ENCODE measurements at regions not wholly inside any gene's neighbourhood (a gene's known extent, or its start where the extent isn't known, plus 50 kb on each side); places are given as distances from the start of the nearest gene placed in this dataset.

DNA sequence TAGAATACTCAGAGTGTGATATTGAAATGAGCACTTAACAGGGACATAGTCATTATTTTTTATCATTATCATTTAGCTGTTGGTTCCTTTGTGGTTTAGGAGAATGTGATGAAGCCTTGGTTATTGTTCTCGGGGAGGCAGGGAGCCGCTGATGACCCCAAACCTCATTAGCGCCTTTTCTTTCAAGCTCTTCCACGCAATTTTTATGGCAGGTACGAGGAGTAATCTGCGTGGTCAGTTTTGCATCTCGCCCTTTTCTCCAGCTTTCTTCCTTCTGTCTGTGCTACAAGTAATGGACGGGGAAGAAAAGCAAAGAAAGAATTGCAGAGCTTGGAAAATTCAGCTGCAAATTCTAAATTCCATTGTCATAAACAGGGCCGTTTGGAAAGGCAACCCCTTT, 338.4 kb downstream of the GLRX3 start:
- no peak overlapping the region for H3K4me3 ChIP-seq (ENCODE audit: low read length)
- no peaks in the 10 kb centered on the region for H3K4me1 ChIP-seq (ENCODE audit: insufficient read depth, low read length)
- H3K27me3 ChIP-seq (ENCODE audit: insufficient read depth, low read length) = no peaks in the 10 kb centered on the region
- no peaks in the 10 kb centered on the region for H3K9me3 ChIP-seq (ENCODE audit: low read depth, low read length)

GRCh38 chr10:130477360-130477759, 341.2 kb downstream of the GLRX3 start:
- Histone ChIP-seq H3K9me3 (ENCODE audit: low read depth, low read length) (no peaks in the 10 kb centered on the region), H3K4me3 (ENCODE audit: low read length) (no peak overlapping the region), H3K4me1 (ENCODE audit: insufficient read depth, low read length) (no peaks in the 10 kb centered on the region), H3K27me3 (ENCODE audit: insufficient read depth, low read length) (no peaks in the 10 kb centered on the region)

DNA sequence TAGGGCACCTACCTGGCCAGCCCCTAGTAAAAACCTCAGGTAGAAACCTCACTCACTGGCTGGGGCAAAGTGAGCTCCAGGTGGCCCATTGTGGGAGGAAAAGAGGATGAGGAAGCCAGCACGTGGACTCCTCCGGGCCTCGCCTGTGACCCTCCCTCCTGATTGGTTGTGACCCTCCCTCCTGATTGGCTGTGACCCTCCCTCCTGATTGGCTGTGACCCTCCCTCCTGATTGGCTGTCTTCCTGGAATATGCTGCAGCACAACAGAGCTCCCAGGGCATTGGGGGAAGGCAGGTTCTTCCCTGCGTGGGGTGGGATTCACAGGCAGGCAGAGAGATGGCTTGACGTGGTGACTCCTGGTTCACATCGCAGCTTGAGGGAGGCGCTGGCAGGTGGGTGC, 343.0 kb downstream of the GLRX3 start:
- H3K4me1 ChIP-seq (ENCODE audit: insufficient read depth, low read length) = no peaks in the 10 kb centered on the region
- no peak overlapping the region for H3K4me3 ChIP-seq (ENCODE audit: low read length)
- H3K27me3 ChIP-seq (ENCODE audit: insufficient read depth, low read length) = no peaks in the 10 kb centered on the region
- no peaks in the 10 kb centered on the region for H3K9me3 ChIP-seq (ENCODE audit: low read depth, low read length)

DNA sequence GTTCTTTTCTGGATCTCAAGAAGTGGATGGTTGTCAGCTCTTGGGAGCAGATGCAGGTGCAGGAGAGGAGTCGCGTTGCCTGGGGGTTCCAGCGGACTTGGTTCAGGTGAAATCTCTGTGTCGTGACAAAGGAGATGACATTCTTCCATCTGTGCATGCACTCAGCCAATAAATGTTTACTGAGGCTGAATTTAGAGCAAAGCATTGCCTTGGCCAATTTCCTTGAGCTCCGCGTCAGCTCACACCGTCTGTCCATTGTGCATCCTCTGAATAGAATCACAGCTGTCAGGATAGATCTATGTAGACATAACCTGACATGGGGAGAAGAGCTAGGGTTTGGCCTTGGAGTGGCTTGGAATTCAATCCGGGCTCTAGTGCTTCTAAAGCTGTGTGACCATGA, 343.7 kb downstream of the GLRX3 start:
- no peaks in the 10 kb centered on the region for H3K27me3 ChIP-seq (ENCODE audit: insufficient read depth, low read length)
- H3K9me3 ChIP-seq (ENCODE audit: low read depth, low read length) = no peaks in the 10 kb centered on the region
- H3K4me3 ChIP-seq (ENCODE audit: low read length) = no peak overlapping the region
- H3K4me1 ChIP-seq (ENCODE audit: insufficient read depth, low read length) = no peaks in the 10 kb centered on the region

- H3K4me1 ChIP-seq (ENCODE audit: insufficient read depth, low read length) = no peaks in the 10 kb centered on the region
- H3K4me3 ChIP-seq (ENCODE audit: low read length) = no peak overlapping the region
- no peaks in the 10 kb centered on the region for H3K27me3 ChIP-seq (ENCODE audit: insufficient read depth, low read length)
- no peaks in the 10 kb centered on the region for H3K9me3 ChIP-seq (ENCODE audit: low read depth, low read length)
These were observed 344.3 kb downstream of the GLRX3 start for GRCh38 chr10:130480491-130480890.

- no peak overlapping the region for H3K4me3 ChIP-seq (ENCODE audit: low read length)
- H3K9me3 ChIP-seq (ENCODE audit: low read depth, low read length) = no peaks in the 10 kb centered on the region
- H3K27me3 ChIP-seq (ENCODE audit: insufficient read depth, low read length) = no peaks in the 10 kb centered on the region
- H3K4me1 ChIP-seq (ENCODE audit: insufficient read depth, low read length) = no peaks in the 10 kb centered on the region
These were observed 345.1 kb downstream of the GLRX3 start for GRCh38 chr10:130481076-130481930.

DNA sequence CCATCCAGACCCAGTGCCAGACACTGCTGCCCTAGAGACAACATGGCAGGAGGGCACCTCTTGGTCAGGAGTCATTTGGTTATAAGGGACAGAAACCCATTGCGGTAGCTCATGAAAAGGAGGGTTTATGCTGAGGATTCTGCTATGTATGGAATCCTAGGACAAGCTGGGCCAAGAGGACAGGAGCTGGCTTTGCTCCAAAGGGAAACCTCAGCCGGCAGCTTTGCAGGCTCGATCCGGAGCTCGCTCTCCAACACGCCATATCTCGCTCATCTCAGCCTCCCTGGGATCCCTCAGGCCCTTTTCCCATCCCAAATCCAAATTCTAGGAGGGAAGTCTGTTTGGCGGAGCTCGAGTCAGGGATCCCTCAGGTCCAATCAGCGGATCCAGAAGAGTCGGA, 345.7 kb downstream of the GLRX3 start:
- no peaks in the 10 kb centered on the region for H3K9me3 ChIP-seq (ENCODE audit: low read depth, low read length)
- no peak overlapping the region for H3K4me3 ChIP-seq (ENCODE audit: low read length)
- no peaks in the 10 kb centered on the region for H3K4me1 ChIP-seq (ENCODE audit: insufficient read depth, low read length)
- no peaks in the 10 kb centered on the region for H3K27me3 ChIP-seq (ENCODE audit: insufficient read depth, low read length)

GRCh38 chr10:130483691-130484467, 347.7 kb downstream of the GLRX3 start:
- Histone ChIP-seq H3K27me3 (ENCODE audit: insufficient read depth, low read length) (no peaks in the 10 kb centered on the region), H3K4me3 (ENCODE audit: low read length) (no peak overlapping the region), H3K4me1 (ENCODE audit: insufficient read depth, low read length) (no peaks in the 10 kb centered on the region), H3K9me3 (ENCODE audit: low read depth, low read length) (no peaks in the 10 kb centered on the region)

DNA sequence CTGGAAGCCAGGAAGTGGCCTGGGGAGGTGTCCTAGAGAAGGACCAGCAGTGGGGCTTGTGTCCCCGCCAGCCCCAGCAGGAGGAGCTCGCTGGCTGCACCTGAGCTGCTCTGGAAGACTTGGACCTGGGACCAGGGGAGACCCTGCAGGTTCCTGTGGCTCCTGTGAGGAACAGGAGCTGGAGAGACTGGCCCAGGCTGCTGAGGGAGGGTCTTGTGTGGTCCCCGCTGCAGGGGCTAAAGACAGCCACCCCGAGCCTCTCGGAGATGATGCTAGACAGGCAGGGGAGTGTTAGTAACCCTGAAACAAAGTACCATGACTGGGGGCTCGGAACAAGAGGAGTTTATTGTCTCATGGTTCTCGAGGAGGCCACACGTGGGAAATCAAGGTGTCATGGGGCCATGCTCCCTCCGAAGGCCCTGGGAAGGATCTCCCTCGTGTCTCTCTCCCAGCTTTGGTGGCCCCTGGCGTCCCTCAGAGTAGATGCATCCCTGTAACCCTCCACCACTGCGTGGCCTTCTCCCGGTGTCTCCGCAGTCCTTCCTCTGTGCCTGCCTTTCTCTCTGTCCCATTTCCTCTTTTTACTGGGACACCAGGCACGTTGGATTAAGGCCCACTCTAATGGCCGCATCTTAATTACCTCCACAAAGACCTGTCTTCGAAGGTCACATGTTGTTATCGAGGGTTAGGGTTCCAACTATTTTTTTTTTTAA, 348.4 kb downstream of the GLRX3 start:
- no peaks in the 10 kb centered on the region for H3K4me1 ChIP-seq (ENCODE audit: insufficient read depth, low read length)
- H3K9me3 ChIP-seq (ENCODE audit: low read depth, low read length) = no peaks in the 10 kb centered on the region
- H3K27me3 ChIP-seq (ENCODE audit: insufficient read depth, low read length) = no peaks in the 10 kb centered on the region
- no peak overlapping the region for H3K4me3 ChIP-seq (ENCODE audit: low read length)

DNA sequence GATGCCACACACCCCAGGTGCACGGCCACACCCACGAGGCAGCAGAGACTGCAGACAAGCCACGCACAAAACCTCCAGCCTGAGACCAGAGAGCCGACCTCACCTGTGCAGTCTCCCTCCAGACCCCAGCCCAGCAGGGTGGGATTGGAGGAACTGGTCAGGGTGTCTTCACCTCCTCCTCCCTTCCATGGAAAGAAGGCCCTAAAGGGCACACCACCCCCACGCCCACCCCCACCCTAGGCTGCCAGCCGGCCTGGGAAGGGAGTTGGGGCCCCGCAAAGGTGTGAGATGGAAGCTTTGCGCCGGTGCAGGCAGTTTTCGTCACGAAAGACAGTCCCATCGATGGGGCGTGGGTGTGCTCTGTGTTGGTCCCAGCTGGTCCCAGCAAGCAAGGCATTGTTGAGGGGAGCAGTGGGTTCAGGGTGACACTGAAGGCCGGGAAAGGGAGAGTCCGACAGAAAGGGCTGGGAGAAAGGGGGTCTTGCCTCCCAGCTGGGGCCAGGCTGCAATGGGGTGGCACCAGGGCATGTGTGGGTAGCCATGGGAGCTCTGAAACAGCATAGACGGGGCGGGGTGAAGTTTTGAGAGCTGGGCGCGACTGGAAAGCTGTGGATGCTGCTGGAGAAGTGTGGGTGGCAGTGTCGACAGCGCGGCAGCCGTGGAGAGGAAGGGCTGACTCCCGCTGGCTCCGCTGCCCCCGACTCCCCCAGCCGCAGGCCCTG, 349.2 kb downstream of the GLRX3 start:
- Histone ChIP-seq H3K4me1 (ENCODE audit: insufficient read depth, low read length) (no peaks in the 10 kb centered on the region), H3K9me3 (ENCODE audit: low read depth, low read length) (no peaks in the 10 kb centered on the region), H3K4me3 (ENCODE audit: low read length) (no peak overlapping the region), H3K27me3 (ENCODE audit: insufficient read depth, low read length) (no peaks in the 10 kb centered on the region)

DNA sequence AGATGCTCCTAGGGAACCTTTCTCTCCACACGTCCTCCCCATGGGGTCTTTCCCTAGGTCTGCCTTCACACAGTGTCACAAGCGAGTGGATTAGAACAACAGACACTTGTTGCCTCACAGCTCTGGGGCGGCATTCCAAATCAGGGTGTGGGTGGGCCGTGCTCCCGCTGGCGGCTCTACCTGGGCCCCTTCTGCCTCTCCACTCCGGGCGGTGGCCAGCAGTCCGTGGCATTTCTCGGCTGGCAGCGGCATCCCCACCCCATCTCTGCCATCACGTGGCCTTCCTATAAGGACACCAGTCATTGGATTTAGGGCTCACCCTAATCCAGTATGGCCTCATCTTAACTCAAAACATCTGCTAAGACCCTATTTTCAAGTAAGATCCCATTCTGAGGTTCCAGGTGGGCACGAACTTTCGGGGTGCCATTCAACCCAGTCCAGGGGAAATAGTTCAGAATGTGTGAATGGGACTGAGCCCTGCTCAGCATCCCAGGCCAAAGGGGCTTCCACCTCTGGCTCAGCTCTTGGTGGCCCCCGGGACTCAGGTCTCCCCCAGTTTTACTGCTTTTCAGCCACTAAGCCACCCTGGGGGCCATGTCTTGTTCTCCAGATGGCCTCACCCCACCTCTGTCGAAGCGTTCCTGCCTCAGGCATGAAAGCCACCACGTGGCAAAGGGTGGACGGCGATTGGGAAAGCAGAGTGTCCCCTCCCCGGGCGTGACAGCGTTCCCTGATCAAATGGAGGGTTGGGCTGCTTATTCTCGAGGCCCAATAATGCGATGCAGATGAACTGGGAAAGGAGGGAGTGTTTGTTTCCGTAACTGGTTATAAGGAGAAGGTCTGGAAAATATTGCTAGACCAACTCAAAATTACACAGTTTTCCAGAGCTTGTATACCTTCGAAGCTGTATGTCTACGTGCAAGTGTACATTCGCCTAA, 350.0 kb downstream of the GLRX3 start:
- Histone ChIP-seq H3K27me3 (ENCODE audit: insufficient read depth, low read length) (no peaks in the 10 kb centered on the region), H3K4me3 (ENCODE audit: low read length) (no peak overlapping the region), H3K4me1 (ENCODE audit: insufficient read depth, low read length) (no peaks in the 10 kb centered on the region), H3K9me3 (ENCODE audit: low read depth, low read length) (no peaks in the 10 kb centered on the region)

DNA sequence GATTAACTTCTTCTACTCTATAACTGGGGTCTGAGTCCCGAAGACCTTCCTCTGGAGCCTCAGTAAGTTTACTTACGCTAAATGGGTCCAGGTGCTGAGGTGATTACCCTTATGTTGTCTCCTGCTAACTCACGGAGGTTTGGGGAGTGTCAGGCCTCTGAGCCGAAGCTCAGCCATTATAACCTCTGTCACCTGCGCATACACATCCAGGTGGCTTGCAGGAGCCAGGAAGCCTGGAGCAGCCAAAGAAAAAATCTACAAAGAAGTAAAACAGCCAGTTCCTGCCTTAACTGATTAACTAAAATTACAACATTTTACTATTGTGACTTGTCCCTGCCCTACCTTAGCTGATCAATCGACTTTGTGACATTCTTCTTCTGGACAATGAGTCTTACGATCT, 350.7 kb downstream of the GLRX3 start:
- Histone ChIP-seq H3K4me1 (ENCODE audit: insufficient read depth, low read length) (no peaks in the 10 kb centered on the region), H3K27me3 (ENCODE audit: insufficient read depth, low read length) (no peaks in the 10 kb centered on the region), H3K9me3 (ENCODE audit: low read depth, low read length) (no peaks in the 10 kb centered on the region)

GRCh38 chr10:130487566-130487965, 351.4 kb downstream of the GLRX3 start:
- Histone ChIP-seq H3K4me3 (ENCODE audit: low read length) (no peak overlapping the region), H3K9me3 (ENCODE audit: low read depth, low read length) (no peaks in the 10 kb centered on the region), H3K27me3 (ENCODE audit: insufficient read depth, low read length) (no peaks in the 10 kb centered on the region)

More for the DNA sequence above, 350.7 kb downstream of the GLRX3 start:
- H3K4me3 ChIP-seq (ENCODE audit: low read length) = no peak overlapping the region

DNA sequence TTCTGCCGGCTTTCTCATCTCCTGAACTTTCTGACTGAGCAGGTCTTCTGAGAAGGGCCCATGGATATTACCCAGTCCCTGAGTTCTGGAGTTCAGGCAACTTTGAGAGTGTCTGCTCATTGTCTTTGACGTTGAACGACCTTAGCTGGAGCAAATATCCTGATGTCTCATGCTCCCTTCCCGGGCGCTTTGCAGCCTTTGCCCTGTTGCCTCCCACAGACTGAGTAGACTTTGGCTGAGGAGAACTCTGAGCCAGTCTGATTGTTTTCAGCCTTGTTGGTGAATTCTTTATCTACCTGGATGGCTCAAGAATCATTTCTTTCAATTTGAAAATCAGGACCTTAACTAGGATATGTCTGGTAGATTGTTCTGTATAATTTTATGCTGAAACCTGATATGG, 353.7 kb downstream of the GLRX3 start:
- Histone ChIP-seq H3K4me3 (ENCODE audit: low read length) (no peak overlapping the region), H3K4me1 (ENCODE audit: insufficient read depth, low read length) (no peaks in the 10 kb centered on the region), H3K27me3 (ENCODE audit: insufficient read depth, low read length) (no peaks in the 10 kb centered on the region), H3K9me3 (ENCODE audit: low read depth, low read length) (no peaks in the 10 kb centered on the region)

More at GRCh38 chr10:130487566-130487965, 351.4 kb downstream of the GLRX3 start:
- H3K4me1 ChIP-seq (ENCODE audit: insufficient read depth, low read length) = no peaks in the 10 kb centered on the region

Data from mononuclear cell (primary cell).